H1 (cell line): ENCODE measurements at regions not wholly inside any gene's neighbourhood (a gene's known extent, or its start where the extent isn't known, plus 50 kb on each side); places are given as distances from the start of the nearest gene placed in this dataset.

ENCODE experiments used
- CTCF ChIA-PET: fragments of 300-600 bp; sonication (Branson Sonifier 250); formaldehyde crosslinking; loops from one replicate; lab custom pipeline; 2021; ENCODE audit not compliant: partially characterized antibody; lab: Charles Lee
- POLR2A ChIA-PET: fragments of 300-600 bp; sonication (Branson Sonifier 250); formaldehyde crosslinking; loops from one replicate; lab custom pipeline; 2021; ENCODE audit warnings: inconsistent platforms; ENCODE audit not compliant: partially characterized antibody; lab: Charles Lee
- DNase-seq, 2 experiments: peaks; one replicate each; pipeline versions ENCODE4 v3.0.0 to v3.0.0-alpha.2; 2010 to 2022; ENCODE audit warnings: low spot score in 2 of 2, low read depth in 1 of 2, mixed read lengths in 1 of 2
- FAIRE-seq: peaks from 2 replicates; lab custom pipeline; 2011; peaks lifted over from hg19 to GRCh38; lab: Jason Lieb, UNC
- H2AFZ ChIP-seq: 2 replicates; pipeline ENCODE4 v1.8.1; 2012; ENCODE audit warnings: low read length, inconsistent platforms
- H2AK5ac ChIP-seq: 2 replicates; pipeline ENCODE4 v1.6.1; 2013; ENCODE audit warnings: low read depth, low read length
- H2BK120ac ChIP-seq: replicated peaks from 2 replicates; pipeline ENCODE3; 2013; ENCODE audit warnings: low read depth, low read length, inconsistent platforms
- H2BK12ac ChIP-seq: 2 replicates; pipeline ENCODE4 v1.6.1; 2013; ENCODE audit warnings: low read depth, low read length
- H2BK15ac ChIP-seq: 2 replicates; pipeline ENCODE4 v1.6.1; 2013; ENCODE audit warnings: low read length
- H2BK20ac ChIP-seq: 2 replicates; pipeline ENCODE4 v1.6.1; 2013; ENCODE audit warnings: low read length
- H2BK5ac ChIP-seq: 2 replicates; pipeline ENCODE4 v1.6.1; 2013; ENCODE audit warnings: low read depth, low read length
- H3K14ac ChIP-seq: 2 replicates; pipeline ENCODE4 v1.6.1; 2013; ENCODE audit warnings: inconsistent platforms; ENCODE audit not compliant: insufficient read length
- H3K18ac ChIP-seq: 2 replicates; pipeline ENCODE4 v1.6.1; 2013; ENCODE audit warnings: low read length; ENCODE audit errors: extremely low read depth
- H3K23ac ChIP-seq: 2 replicates; pipeline ENCODE4 v1.6.1; 2013; ENCODE audit warnings: inconsistent platforms; ENCODE audit not compliant: insufficient read length
- H3K23me2 ChIP-seq: 2 replicates; pipeline ENCODE4 v1.6.1; 2013; ENCODE audit warnings: low read depth, low read length
- H3K27ac ChIP-seq: 2 replicates; pipeline ENCODE4 v1.6.1; 2011; ENCODE audit warnings: low read depth, low read length, inconsistent platforms
- H3K27me3 ChIP-seq, 4 experiments: replicated peaks in 1 of 4; 1 replicate in 1 of 4; 2 replicates in 3 of 4; pipeline versions ENCODE4 v1.6.1 to v1.8.1; 2011 to 2013; ENCODE audit warnings: low read length in 3 of 4, mild to moderate bottlenecking in 3 of 4, inconsistent platforms in 2 of 4, mixed read lengths in 2 of 4, moderate library complexity in 1 of 4; ENCODE audit not compliant: control insufficient read depth in 3 of 4, insufficient read depth in 3 of 4; ENCODE audit errors: extremely low read depth in 1 of 4
- H3K36me3 ChIP-seq, 4 experiments: 2 replicates each; pipeline versions ENCODE4 v1.6.1 to v1.8.1; 2011 to 2013; ENCODE audit warnings: mild to moderate bottlenecking in 4 of 4, low read length in 3 of 4, moderate library complexity in 2 of 4, control low read depth in 1 of 4, inconsistent platforms in 1 of 4; ENCODE audit not compliant: insufficient read depth in 4 of 4, control insufficient read depth in 2 of 4
- H3K4ac ChIP-seq: replicated peaks from 2 replicates; pipeline ENCODE3; 2013; ENCODE audit warnings: low read length, low read depth, mixed read lengths, inconsistent platforms; ENCODE audit not compliant: insufficient read length
- H3K4me1 ChIP-seq, 4 experiments: replicated peaks in 1 of 4; 1 replicate in 1 of 4; 2 replicates in 3 of 4; pipeline versions ENCODE4 v1.6.1 to v1.8.1; 2011 to 2013; ENCODE audit warnings: low read length in 3 of 4, inconsistent platforms in 2 of 4, mixed read lengths in 1 of 4; ENCODE audit not compliant: insufficient read depth in 4 of 4, control insufficient read depth in 3 of 4
- H3K4me2 ChIP-seq, 2 experiments: 2 replicates each; pipeline versions ENCODE4 v1.6.1 to v1.8.1; 2011 to 2013; ENCODE audit warnings: low read depth in 2 of 2, low read length in 2 of 2, control low read depth in 1 of 2, inconsistent platforms in 1 of 2, mild to moderate bottlenecking in 1 of 2; ENCODE audit not compliant: insufficient read depth in 1 of 2
- H3K4me3 ChIP-seq, 4 experiments: fragments of 200-600, 300-600 bp in 1 of 4; sonication (generic), shearing (Covaris generic), sonication (Bioruptor Twin) in 1 of 4; 2 replicates each; pipeline versions ENCODE4 v1.5.1 to v1.8.1; 2011 to 2016; ENCODE audit warnings: low read length in 4 of 4, low read depth in 3 of 4, control low read depth in 2 of 4, inconsistent platforms in 2 of 4, mild to moderate bottlenecking in 2 of 4, mixed read lengths in 1 of 4, moderate library complexity in 1 of 4; ENCODE audit not compliant: insufficient read depth in 2 of 4; ENCODE audit errors: extremely low read depth in 1 of 4
- H3K56ac ChIP-seq: replicated peaks from 2 replicates; pipeline ENCODE3; 2013; ENCODE audit warnings: low read depth, mild to moderate bottlenecking, mixed read lengths, low read length, inconsistent platforms; ENCODE audit not compliant: insufficient read length
- H3K79me1 ChIP-seq: 2 replicates; pipeline ENCODE4 v1.6.1; 2013; ENCODE audit warnings: low read depth, low read length, control low read depth
- H3K79me2 ChIP-seq, 2 experiments: 2 replicates each; pipeline versions ENCODE4 v1.6.1 to v1.8.1; 2012 to 2013; ENCODE audit warnings: low read length in 2 of 2, mild to moderate bottlenecking in 2 of 2, inconsistent platforms in 1 of 2; ENCODE audit not compliant: insufficient read depth in 2 of 2, control insufficient read depth in 1 of 2
- H3K9ac ChIP-seq, 4 experiments: replicated peaks in 1 of 4; 1 replicate in 1 of 4; 2 replicates in 3 of 4; pipeline versions ENCODE4 v1.6.1 to v1.8.1; 2011 to 2013; ENCODE audit warnings: low read depth in 3 of 4, low read length in 3 of 4, control low read depth in 2 of 4, mild to moderate bottlenecking in 2 of 4, moderate library complexity in 2 of 4, inconsistent platforms in 1 of 4; ENCODE audit errors: extremely low read depth in 1 of 4
- H3K9me3 ChIP-seq, 2 experiments: 2 replicates each; pipeline versions ENCODE4 v1.6.1 to v1.8.1; 2012 to 2013; ENCODE audit warnings: mild to moderate bottlenecking in 2 of 2, moderate library complexity in 2 of 2, control low read depth in 1 of 2, inconsistent platforms in 1 of 2, low read depth in 1 of 2, low read length in 1 of 2, mixed read lengths in 1 of 2; ENCODE audit not compliant: insufficient read depth in 2 of 2
- H4K20me1 ChIP-seq, 2 experiments: replicated peaks in 1 of 2; 2 replicates each; pipeline versions ENCODE3 to v1.8.1; 2011 to 2013; ENCODE audit warnings: inconsistent platforms in 2 of 2, low read length in 2 of 2, mild to moderate bottlenecking in 1 of 2; ENCODE audit not compliant: insufficient read depth in 2 of 2, control insufficient read depth in 1 of 2
- H4K5ac ChIP-seq: 2 replicates; pipeline ENCODE4 v1.6.1; 2013; ENCODE audit warnings: low read length, low read depth, mixed read lengths, inconsistent platforms; ENCODE audit not compliant: insufficient read length
- H4K8ac ChIP-seq: 2 replicates; pipeline ENCODE4 v1.8.0; 2013; ENCODE audit warnings: mild to moderate bottlenecking, moderate library complexity, low read length, inconsistent platforms; ENCODE audit not compliant: insufficient read depth; ENCODE audit errors: extremely low read depth
- H4K91ac ChIP-seq: replicated peaks from 2 replicates; pipeline ENCODE3; 2013; ENCODE audit warnings: low read length, mixed read lengths, inconsistent platforms; ENCODE audit not compliant: insufficient read length
- ASH2L ChIP-seq: fragments of 200-600, 300-600 bp; sonication (generic); IDR thresholded peaks from one replicate; pipeline ENCODE4 v1.7.1; 2017; ENCODE audit warnings: low read length
- BCL11A ChIP-seq, 2 experiments: IDR thresholded peaks; one replicate each; pipeline ENCODE4 v1.6.1; 2011; ENCODE audit warnings: low read depth in 2 of 2, low read length in 2 of 2, mild to moderate bottlenecking in 2 of 2
- HDAC2 ChIP-seq, 2 experiments: fragments of 300-600 bp in 1 of 2; sonication (generic) in 1 of 2; IDR thresholded peaks; 2 replicates each; pipeline ENCODE4 v1.6.1; 2011 to 2012; ENCODE audit warnings: low read depth in 2 of 2, low read length in 2 of 2, mild to moderate bottlenecking in 2 of 2, moderate library complexity in 2 of 2, borderline replicate concordance in 1 of 2, inconsistent platforms in 1 of 2
- NANOG ChIP-seq: IDR thresholded peaks from 2 replicates; pipeline ENCODE4 v1.6.1; 2011; ENCODE audit warnings: low read length, low read depth, mild to moderate bottlenecking, inconsistent platforms; ENCODE audit not compliant: insufficient read depth, poor library complexity, severe bottlenecking
- POU5F1 ChIP-seq: IDR thresholded peaks from 2 replicates; pipeline ENCODE4 v1.6.1; 2011; ENCODE audit warnings: low read depth, mild to moderate bottlenecking, low read length, moderate library complexity
- RAD21 ChIP-seq, 2 experiments: IDR thresholded peaks in 1 of 2; conservative IDR thresholded peaks in 1 of 2; 2 replicates each; pipeline ENCODE4 v1.6.1; 2011; ENCODE audit warnings: low read depth in 2 of 2, low read length in 2 of 2, improper control_type of control experiment in 1 of 2, inconsistent platforms in 1 of 2, mild to moderate bottlenecking in 1 of 2, moderate library complexity in 1 of 2
- TAF1 ChIP-seq: IDR thresholded peaks from 2 replicates; pipeline ENCODE4 v1.6.1; 2011; ENCODE audit warnings: mild to moderate bottlenecking, low read depth, low read length
- TAF7 ChIP-seq: optimal IDR thresholded peaks from 2 replicates; pipeline ENCODE3; 2011; ENCODE audit warnings: low read depth, mild to moderate bottlenecking, inconsistent platforms, low read length, moderate library complexity, borderline replicate concordance
- WGBS, 2 experiments: shearing (Covaris generic) in 1 of 2; methylation state at CpG; one replicate each; pipeline versions ENCODE4 v1.1.6 to v1.1.7; 2013 to 2015; ENCODE audit warnings: low lambda C conversion rate in 2 of 2, mixed read lengths in 2 of 2, inconsistent platforms in 1 of 2, low coverage in 1 of 2, missing lambda C conversion rate in 1 of 2; ENCODE audit not compliant: insufficient replicate concordance in 2 of 2, insufficient coverage in 1 of 2, insufficient read length in 1 of 2; ENCODE audit errors: extremely low coverage in 1 of 2, missing lambda C conversion rate in 1 of 2; 5-methylcytosine and 5-hydroxymethylcytosine counted together

GRCh38 chr22:49163960-49164690 lies 663.5 kb downstream of the BRD1 start:
- 85% methylated on average over 17 of the region's 25 CpGs; no CpG with 5 or more reads in 1 of the 2 experiments for WGBS, 2 experiments
- Histone ChIP-seq H3K79me1 (no peaks in the 10 kb centered on the region), H3K79me2 (no peaks in the 10 kb centered on the region), H4K91ac (no peak overlapping the region), H2BK5ac (no peak overlapping the region), H3K9ac (no peak overlapping the region), H2AFZ (no peak overlapping the region), H3K4me1 (no peaks in the 10 kb centered on the region), H3K9me3 (peaks cover 0 to 6% of the 10 kb centered on the region in 2 experiments; a peak in 1 of 4 replicates), H4K5ac (no peak overlapping the region), H4K8ac (no peak overlapping the region), H3K4me3 (no peak overlapping the region), H3K36me3 (no peaks in the 10 kb centered on the region), H3K4ac (no peak overlapping the region), H4K20me1 (no peaks in the 10 kb centered on the region), H3K27me3 (no peaks in the 10 kb centered on the region; a peak in 1 of 7 replicates), H3K4me2 (no peak overlapping the region), H3K23me2 (no peaks in the 10 kb centered on the region), H2BK20ac (no peak overlapping the region), H2AK5ac (0 out of 2 replicates have a peak overlapping the region, but pooled peaks have one; percentile 53), H2BK15ac (no peak overlapping the region), H3K27ac (no peak overlapping the region), H2BK120ac (no peak overlapping the region), H3K56ac (no peak overlapping the region), H2BK12ac (no peak overlapping the region; the same call in 1 of the 2 replicates), H3K18ac (no peak overlapping the region; the same call in 1 of the 2 replicates), H3K23ac (no peak overlapping the region), H3K14ac (no peak overlapping the region)
- FAIRE-seq, result no peak
- no peak for DNase-seq
- POLR2A ChIA-PET, result no interaction called here
- TF ChIP-seq TAF7, result no peak
- no peak for TF ChIP-seq BCL11A (IDR thresholded peaks at IDR 0.05; ENCODE audit: low read depth in 2 of 2, low read length in 2 of 2)
- no peak for TF ChIP-seq ASH2L
- no peak for TF ChIP-seq RAD21 (IDR thresholded peaks at IDR 0.05 in 1 of 2, conservative IDR thresholded peaks at IDR 0.05 in 1 of 2; ENCODE audit: low read depth in 2 of 2, low read length in 2 of 2)
- no peak for TF ChIP-seq POU5F1
- TF ChIP-seq HDAC2 (IDR thresholded peaks at IDR 0.05; ENCODE audit: borderline replicate concordance in 1 of 2, low read depth in 2 of 2, low read length in 2 of 2), result no peak
- no peak for TF ChIP-seq NANOG
- TF ChIP-seq TAF1, result no peak
- CTCF ChIA-PET, result interaction anchor here (0.6 to 1.5 kb wide), 3 partner anchors 141 to 1072 kb away, joined by 3 to 6 read pairs (median 3); no protein-coding TSS in a partner anchor
